OCI-LY7 (cell line): ENCODE measurements at regions not wholly inside any gene's neighbourhood (a gene's known extent, or its start where the extent isn't known, plus 50 kb on each side); places are given as distances from the start of the nearest gene placed in this dataset.

ENCODE experiments used
- BruUV-seq: library from RNA; stranded (reverse); fragments of 400-500 nt; replicated peaks from 2 replicates; lab custom pipeline; 2021; lab: Mats Ljungman, UMichigan
- CTCF ChIA-PET: fragments of 300-600 bp; sonication (Branson Sonifier 250); formaldehyde crosslinking; loops from one replicate; lab custom pipeline; 2022; ENCODE audit warnings: antibody characterized with exemption; ENCODE audit not compliant: unreplicated experiment; lab: Charles Lee
- POLR2A ChIA-PET: fragments of 300-600 bp; sonication (Branson Sonifier 250); formaldehyde crosslinking; loops from one replicate; lab custom pipeline; 2022; ENCODE audit warnings: antibody characterized with exemption; lab: Charles Lee
- DNase-seq: peaks from one replicate; pipeline ENCODE4 v3.0.0-alpha.2; 2015; ENCODE audit warnings: low spot score
- H2AFZ ChIP-seq: fragments of 200-600 bp; sonication (generic), shearing (Covaris generic); 2 replicates; pipeline ENCODE4 v1.6.1; 2014; ENCODE audit warnings: mild to moderate bottlenecking, antibody characterized with exemption, low read length, moderate library complexity
- H3K27ac ChIP-seq: fragments of 200-600 bp; sonication (generic); 2 replicates; pipeline ENCODE4 v1.5.1; 2014; ENCODE audit warnings: mixed run types, low read depth, mild to moderate bottlenecking, moderate library complexity, low read length, inconsistent platforms; ENCODE audit not compliant: poor library complexity, severe bottlenecking
- H3K36me3 ChIP-seq: fragments of 200-600 bp; sonication (generic); 2 replicates; pipeline ENCODE4 v1.6.1; 2014; ENCODE audit warnings: mild to moderate bottlenecking, antibody characterized with exemption, low read length, moderate library complexity, mixed read lengths; ENCODE audit not compliant: insufficient read depth
- H3K4me1 ChIP-seq: fragments of 200-600 bp; sonication (generic); 2 replicates; pipeline ENCODE4 v1.5.1; 2014; ENCODE audit warnings: mild to moderate bottlenecking, low read length; ENCODE audit not compliant: insufficient read depth, poor library complexity, severe bottlenecking
- H3K4me2 ChIP-seq: fragments of 200-600 bp; sonication (generic); 2 replicates; pipeline ENCODE4 v1.6.1; 2014; ENCODE audit warnings: mild to moderate bottlenecking, low read length
- H3K4me3 ChIP-seq: fragments of 200-600 bp; sonication (generic); 2 replicates; pipeline ENCODE4 v1.5.1; 2014; ENCODE audit warnings: mild to moderate bottlenecking, low read depth, low read length; ENCODE audit not compliant: poor library complexity, severe bottlenecking
- H3K79me2 ChIP-seq: fragments of 200-600 bp; sonication (generic); 2 replicates; pipeline ENCODE4 v1.6.1; 2016; ENCODE audit warnings: low read depth, mild to moderate bottlenecking, low read length, moderate library complexity, mixed read lengths; ENCODE audit not compliant: insufficient read depth
- H3K9me2 ChIP-seq: fragments of 200-600 bp; sonication (generic); 2 replicates; pipeline ENCODE4 v1.6.1; 2016; ENCODE audit warnings: mild to moderate bottlenecking, low read length, mixed read lengths; ENCODE audit not compliant: insufficient read depth
- H3K9me3 ChIP-seq: fragments of 200-600 bp; sonication (generic); 2 replicates; pipeline ENCODE4 v1.6.1; 2014; ENCODE audit warnings: mild to moderate bottlenecking, mixed run types, low read length, mixed read lengths
- H4K20me1 ChIP-seq: fragments of 200-600 bp; sonication (generic); 2 replicates; pipeline ENCODE4 v1.6.1; 2014; ENCODE audit warnings: mild to moderate bottlenecking, antibody characterized with exemption, low read length, moderate library complexity, mixed read lengths; ENCODE audit not compliant: insufficient read depth
- CTCF ChIP-seq: fragments of 200-600 bp; sonication (generic); conservative IDR thresholded peaks from 2 replicates; pipeline ENCODE4 v1.5.1; 2014; ENCODE audit warnings: mild to moderate bottlenecking, antibody characterized with exemption, low read length, moderate library complexity, mixed read lengths
- EZH2phosphoT487 ChIP-seq: fragments of 200-600 bp; sonication (generic); IDR thresholded peaks from 2 replicates; pipeline ENCODE4 v1.6.1; 2018; ENCODE audit warnings: low read depth, borderline replicate concordance, mild to moderate bottlenecking, mixed run types, antibody characterized with exemption, low read length, moderate library complexity, mixed read lengths
- intact Hi-C: fragments of 100-400 bp; cut with micrococcal nuclease; formaldehyde crosslinking; loops from one replicate; pipeline ENCODE4 v1.10.0; 2022; ENCODE audit not compliant: unreplicated experiment

GRCh38 chr16:56121156-56121500 is 70.2 kb upstream of the GNAO1 start:
- Histone ChIP-seq H3K79me2 (no peaks in the 10 kb centered on the region), H3K27ac (no peak overlapping the region), H3K9me3 (no peaks in the 10 kb centered on the region), H3K4me2 (no peak overlapping the region), H3K4me3 (no peak overlapping the region), H2AFZ (no peak overlapping the region), H4K20me1 (no peaks in the 10 kb centered on the region), H3K36me3 (no peaks in the 10 kb centered on the region), H3K9me2 (no peaks in the 10 kb centered on the region), H3K4me1 (no peaks in the 10 kb centered on the region)
- no TSS peak for BruUV-seq
- intact Hi-C loops, result no loop called here
- ChIA-PET CTCF (no interaction called here), POLR2A (interaction anchor here (1.4 kb wide), 1 partner anchor 9 kb away, joined by 3 read pairs; no protein-coding TSS in a partner anchor)
- TF ChIP-seq EZH2phosphoT487 (no peak), CTCF (no peak)
- DNase-seq, result no peak

- POLR2A ChIA-PET, result no interaction called here
- Histone ChIP-seq H2AFZ (no peak overlapping the region), H3K9me3 (no peaks in the 10 kb centered on the region), H3K4me3 (no peak overlapping the region), H3K79me2 (no peaks in the 10 kb centered on the region), H3K36me3 (no peaks in the 10 kb centered on the region), H4K20me1 (no peaks in the 10 kb centered on the region), H3K9me2 (no peaks in the 10 kb centered on the region), H3K4me1 (no peaks in the 10 kb centered on the region), H3K4me2 (no peak overlapping the region), H3K27ac (no peak overlapping the region)
- CTCF ChIA-PET, result no interaction called here
- intact Hi-C loops, result no loop called here
- TF ChIP-seq CTCF (no peak), EZH2phosphoT487 (no peak)
- no TSS peak for BruUV-seq
- DNase-seq, result no peak
Measured at GRCh38 chr16:56120447-56121155, 70.7 kb upstream of the GNAO1 start.

DNA sequence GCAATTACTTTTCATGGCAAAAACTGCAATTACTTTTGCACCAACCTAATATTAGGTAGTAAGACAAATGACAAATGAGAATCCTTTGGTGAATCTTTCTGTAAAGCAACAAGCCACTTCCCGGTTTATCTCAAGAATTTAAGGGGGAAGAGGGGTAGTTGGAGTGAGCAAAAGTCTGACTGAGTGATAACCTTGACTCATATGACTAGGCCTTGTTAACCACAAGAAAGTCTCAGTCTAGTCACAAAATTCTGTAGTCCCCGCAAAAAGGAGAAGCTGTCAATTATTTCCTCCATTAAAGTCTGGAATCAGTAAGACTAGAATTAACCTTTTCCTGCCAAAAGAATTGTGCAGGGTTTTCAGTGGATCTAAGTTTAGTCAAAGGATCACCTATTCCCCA is 72.2 kb upstream of the GNAO1 start:
- no peaks in the 10 kb centered on the region for H3K36me3 ChIP-seq
- H4K20me1 ChIP-seq, result no peaks in the 10 kb centered on the region
- no peaks in the 10 kb centered on the region for H3K9me2 ChIP-seq
- BruUV-seq, result no TSS peak
- no peaks in the 10 kb centered on the region for H3K4me1 ChIP-seq
- intact Hi-C loops, result no loop called here
- no peak overlapping the region for H3K4me3 ChIP-seq
- TF ChIP-seq CTCF, result no peak
- TF ChIP-seq EZH2phosphoT487, result no peak
- ChIA-PET POLR2A (no interaction called here), CTCF (no interaction called here)
- DNase-seq, result no peak
- no peak overlapping the region for H3K27ac ChIP-seq
- H2AFZ ChIP-seq, result no peak overlapping the region
- H3K4me2 ChIP-seq, result no peak overlapping the region
- no peaks in the 10 kb centered on the region for H3K79me2 ChIP-seq
- no peaks in the 10 kb centered on the region for H3K9me3 ChIP-seq
